ENCODE measurements at regions not wholly inside any gene's neighbourhood (a gene's known extent, or its start where the extent isn't known, plus 50 kb on each side); places are given as distances from the start of the nearest gene placed in this dataset.

- Histone ChIP-seq H3K79me2 (replicated peaks; ENCODE audit: insufficient read depth, low read length) (no peaks in the 10 kb centered on the region), H3K27me3 (ENCODE audit: insufficient read depth, low read depth, low read length) (no peaks in the 10 kb centered on the region), H3K4me2 (ENCODE audit: low read length) (no peak overlapping the region), H4K20me1 (ENCODE audit: insufficient read depth) (no peaks in the 10 kb centered on the region), H3K9me2 (ENCODE audit: insufficient read depth, low read length) (no peaks in the 10 kb centered on the region), H3K4me3 (ENCODE audit: low read length) (no peak overlapping the region), H3K9ac (ENCODE audit: low read length) (no peak overlapping the region), H3K9me3 (ENCODE audit: low read length) (no peaks in the 10 kb centered on the region), H3K27ac (ENCODE audit: low read length) (no peak overlapping the region), H2AFZ (ENCODE audit: low read depth, low read length) (no peak overlapping the region), H3F3A (ENCODE audit: insufficient read depth, low read length, poor library complexity, severe bottlenecking) (no peaks in the 10 kb centered on the region), H3K36me3 (ENCODE audit: insufficient read depth, low read length) (no peaks in the 10 kb centered on the region)
- no peak for TF ChIP-seq TAF1 (IDR thresholded peaks at IDR 0.05; ENCODE audit: low read depth)
- TF ChIP-seq CTCF (IDR thresholded peaks at IDR 0.05; ENCODE audit: poor library complexity, severe bottlenecking): no peak
- TF ChIP-seq SMC3 (conservative IDR thresholded peaks at IDR 0.05; ENCODE audit: poor library complexity): no peak
- no peak for TF ChIP-seq RAD21 (conservative IDR thresholded peaks at IDR 0.05)
- TF ChIP-seq POLR2AphosphoS5 (IDR thresholded peaks at IDR 0.05): no peak
- TF ChIP-seq MXI1 (conservative IDR thresholded peaks at IDR 0.05; ENCODE audit: poor library complexity, severe bottlenecking): no peak
These were observed 397.3 kb downstream of the PPP1R3A start for GRCh38 chr7:113521468-113521867.

GRCh38 chr7:113519472-113519871, 399.3 kb downstream of the PPP1R3A start:
- H3F3A ChIP-seq (ENCODE audit: insufficient read depth, low read length, poor library complexity, severe bottlenecking): no peaks in the 10 kb centered on the region
- no peak overlapping the region for H3K9ac ChIP-seq (ENCODE audit: low read length)
- no peak overlapping the region for H2AFZ ChIP-seq (ENCODE audit: low read depth, low read length)
- no peaks in the 10 kb centered on the region for H3K9me2 ChIP-seq (ENCODE audit: insufficient read depth, low read length)
- H3K27ac ChIP-seq (ENCODE audit: low read length): no peak overlapping the region
- H3K4me2 ChIP-seq (ENCODE audit: low read length): no peak overlapping the region
- H3K27me3 ChIP-seq (ENCODE audit: insufficient read depth, low read depth, low read length): no peaks in the 10 kb centered on the region
- H4K20me1 ChIP-seq (ENCODE audit: insufficient read depth): no peaks in the 10 kb centered on the region
- no peaks in the 10 kb centered on the region for H3K36me3 ChIP-seq (ENCODE audit: insufficient read depth, low read length)
- no peaks in the 10 kb centered on the region for H3K9me3 ChIP-seq (ENCODE audit: low read length)
- TF ChIP-seq TAF1 (IDR thresholded peaks at IDR 0.05; ENCODE audit: low read depth) (no peak), MXI1 (conservative IDR thresholded peaks at IDR 0.05; ENCODE audit: poor library complexity, severe bottlenecking) (no peak), EZH2 (IDR thresholded peaks at IDR 0.05; ENCODE audit: borderline replicate concordance, insufficient read depth, low read length, poor library complexity, severe bottlenecking) (no peak), REST (IDR thresholded peaks at IDR 0.05; ENCODE audit: borderline replicate concordance) (no peak), POLR2AphosphoS5 (IDR thresholded peaks at IDR 0.05) (no peak), EP300 (conservative IDR thresholded peaks at IDR 0.05; ENCODE audit: poor library complexity, severe bottlenecking) (no peak), RAD21 (conservative IDR thresholded peaks at IDR 0.05) (no peak), SMC3 (conservative IDR thresholded peaks at IDR 0.05; ENCODE audit: poor library complexity) (no peak), CTCF (IDR thresholded peaks at IDR 0.05; ENCODE audit: poor library complexity, severe bottlenecking) (no peak)
- no peaks in the 10 kb centered on the region for H3K79me2 ChIP-seq (replicated peaks; ENCODE audit: insufficient read depth, low read length)
- H3K4me3 ChIP-seq (ENCODE audit: low read length): no peak overlapping the region
